ENCODE measurements at regions not wholly inside any gene's neighbourhood (a gene's known extent, or its start where the extent isn't known, plus 50 kb on each side); places are given as distances from the start of the nearest gene placed in this dataset.

DNA sequence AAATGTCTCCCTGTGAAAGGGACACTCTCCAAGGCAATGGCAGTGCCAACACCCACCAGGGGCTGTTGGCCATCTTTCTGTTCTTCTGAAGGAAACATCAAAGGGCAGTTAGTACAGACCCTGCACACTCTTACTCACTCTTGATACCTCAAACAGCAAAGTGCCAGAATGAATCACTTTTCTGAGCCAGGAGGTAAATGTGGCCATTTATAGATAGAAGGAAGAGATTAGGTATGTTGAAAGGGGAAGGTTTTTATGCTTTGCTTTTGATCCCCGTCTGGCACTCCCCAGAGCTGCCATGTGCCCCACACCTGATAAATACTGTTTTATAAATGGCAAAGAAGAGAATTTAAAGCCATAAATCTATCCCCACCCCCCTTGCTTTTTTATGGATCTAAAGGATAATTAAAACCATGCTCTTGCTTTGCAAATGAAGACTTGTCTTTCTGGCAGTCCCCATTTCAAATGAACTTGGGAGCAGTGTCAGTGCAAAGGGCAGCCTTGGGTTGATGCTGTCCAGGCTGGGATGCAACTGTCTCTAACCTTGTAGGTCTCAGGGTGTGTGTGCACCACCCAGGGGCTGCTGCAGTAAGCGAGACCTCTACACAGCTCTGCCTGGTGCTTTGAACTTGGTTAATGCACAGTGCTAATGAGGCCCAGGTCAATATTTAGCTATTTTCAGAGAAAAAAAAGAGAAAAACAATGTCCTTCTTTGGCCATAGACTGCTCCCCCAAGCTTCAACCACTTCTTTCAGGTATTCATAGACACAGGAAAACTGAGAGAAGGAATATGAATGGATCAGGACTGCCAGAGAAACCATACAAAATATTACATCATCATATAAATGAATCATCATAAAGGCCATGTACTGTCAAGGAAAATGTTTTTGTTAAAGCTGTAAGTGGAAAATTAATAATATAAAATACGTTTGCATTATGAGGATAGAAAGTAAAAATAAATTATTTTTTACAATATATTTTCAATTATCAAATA lies 207.5 kb downstream of the ETS1 start:
- Histone ChIP-seq H3K27me3 (no peaks in the 10 kb centered on the region), H3K4me1 (no peaks in the 10 kb centered on the region), H3K36me3 (no peaks in the 10 kb centered on the region), H3K4me3 (no peak overlapping the region), H3K9me3 (no peaks in the 10 kb centered on the region), H3K27ac (no peak overlapping the region)
- TF ChIP-seq POLR2A (IDR thresholded peaks at IDR 0.05) (no peak), CTCF (IDR thresholded peaks at IDR 0.05) (no peak)
- intact Hi-C loops (cut with DNase I; ENCODE audit: low total_unique reads), result no loop called here
- no peak for DNase-seq

DNA sequence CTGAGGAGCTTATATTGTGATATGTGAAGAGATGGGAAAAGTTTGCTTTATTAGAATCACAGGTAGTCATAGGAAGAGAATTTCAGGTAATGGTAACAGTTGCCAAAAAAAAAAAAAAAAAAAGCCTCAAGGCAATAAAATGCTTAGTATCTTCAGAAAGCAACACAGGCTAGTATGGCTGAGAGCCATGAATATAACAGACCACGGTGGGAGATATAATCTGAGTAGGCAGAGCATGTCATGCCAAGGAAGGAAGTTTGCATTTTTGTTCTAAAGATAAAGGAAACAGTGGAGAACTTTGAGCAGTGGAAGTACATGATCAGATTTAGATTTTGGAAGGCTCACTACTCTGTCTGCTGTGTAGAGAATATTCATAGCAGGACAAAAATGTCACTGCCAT lies 211.4 kb downstream of the ETS1 start:
- no peaks in the 10 kb centered on the region for H3K4me1 ChIP-seq
- H3K9me3 ChIP-seq, result no peaks in the 10 kb centered on the region
- no peaks in the 10 kb centered on the region for H3K27me3 ChIP-seq
- TF ChIP-seq CTCF (IDR thresholded peaks at IDR 0.05), result no peak
- TF ChIP-seq POLR2A (IDR thresholded peaks at IDR 0.05), result no peak
- H3K36me3 ChIP-seq, result no peaks in the 10 kb centered on the region
- intact Hi-C loops (cut with DNase I; ENCODE audit: low total_unique reads), result no loop called here
- DNase-seq, result no peak
- no peak overlapping the region for H3K27ac ChIP-seq
- H3K4me3 ChIP-seq, result no peak overlapping the region

DNA sequence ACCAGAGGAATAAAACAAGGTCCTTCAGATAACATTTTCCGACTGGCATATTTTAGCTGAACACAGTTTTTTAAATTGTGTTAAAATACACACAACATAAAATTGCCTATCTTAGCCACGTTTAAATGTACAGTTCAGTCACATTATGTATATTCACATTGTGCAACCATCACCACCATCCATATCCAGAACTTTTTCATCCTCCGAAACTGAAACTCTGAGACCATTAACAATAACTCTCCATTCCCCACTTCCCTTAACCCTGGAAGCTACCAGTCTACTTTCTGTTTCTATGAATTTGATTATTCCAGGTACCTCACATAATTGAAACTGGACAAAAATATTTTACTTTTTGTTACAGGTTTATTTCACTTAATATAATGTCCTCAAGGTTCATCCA lies 213.3 kb downstream of the ETS1 start:
- TF ChIP-seq CTCF (IDR thresholded peaks at IDR 0.05), result no peak
- no peak for TF ChIP-seq POLR2A (IDR thresholded peaks at IDR 0.05)
- Histone ChIP-seq H3K36me3 (no peaks in the 10 kb centered on the region), H3K27ac (no peak overlapping the region), H3K4me1 (no peaks in the 10 kb centered on the region), H3K9me3 (no peaks in the 10 kb centered on the region), H3K4me3 (no peak overlapping the region), H3K27me3 (no peaks in the 10 kb centered on the region)
- no peak for DNase-seq
- intact Hi-C loops (cut with DNase I; ENCODE audit: low total_unique reads), result no loop called here

GRCh38 chr11:128372977-128373376 lies 214.4 kb downstream of the ETS1 start:
- intact Hi-C loops (cut with DNase I; ENCODE audit: low total_unique reads), result no loop called here
- DNase-seq, result no peak
- no peak overlapping the region for H3K27ac ChIP-seq
- H3K27me3 ChIP-seq, result no peaks in the 10 kb centered on the region
- no peaks in the 10 kb centered on the region for H3K4me1 ChIP-seq
- H3K9me3 ChIP-seq, result no peaks in the 10 kb centered on the region
- H3K4me3 ChIP-seq, result no peak overlapping the region
- TF ChIP-seq CTCF (IDR thresholded peaks at IDR 0.05), result no peak
- TF ChIP-seq POLR2A (IDR thresholded peaks at IDR 0.05), result no peak
- no peaks in the 10 kb centered on the region for H3K36me3 ChIP-seq

- Histone ChIP-seq H3K27me3 (no peaks in the 10 kb centered on the region), H3K9me3 (no peaks in the 10 kb centered on the region), H3K4me3 (no peak overlapping the region), H3K27ac (no peak overlapping the region), H3K4me1 (no peaks in the 10 kb centered on the region), H3K36me3 (no peaks in the 10 kb centered on the region)
- DNase-seq, result no peak
- intact Hi-C loops (cut with DNase I; ENCODE audit: low total_unique reads), result no loop called here
- TF ChIP-seq POLR2A (IDR thresholded peaks at IDR 0.05), result no peak
- TF ChIP-seq CTCF (IDR thresholded peaks at IDR 0.05), result no peak
These were observed 219.8 kb downstream of the ETS1 start for GRCh38 chr11:128367573-128367972.

All from uterus (tissue), 3 donors.